ENCODE measurements at regions not wholly inside any gene's neighbourhood (a gene's known extent, or its start where the extent isn't known, plus 50 kb on each side); places are given as distances from the start of the nearest gene placed in this dataset.
"Not testable (repeated sequence)": the region's sequence is repeated elsewhere in the genome, so short reads cannot be mapped to it uniquely, and the experiment has no call there.

DNA sequence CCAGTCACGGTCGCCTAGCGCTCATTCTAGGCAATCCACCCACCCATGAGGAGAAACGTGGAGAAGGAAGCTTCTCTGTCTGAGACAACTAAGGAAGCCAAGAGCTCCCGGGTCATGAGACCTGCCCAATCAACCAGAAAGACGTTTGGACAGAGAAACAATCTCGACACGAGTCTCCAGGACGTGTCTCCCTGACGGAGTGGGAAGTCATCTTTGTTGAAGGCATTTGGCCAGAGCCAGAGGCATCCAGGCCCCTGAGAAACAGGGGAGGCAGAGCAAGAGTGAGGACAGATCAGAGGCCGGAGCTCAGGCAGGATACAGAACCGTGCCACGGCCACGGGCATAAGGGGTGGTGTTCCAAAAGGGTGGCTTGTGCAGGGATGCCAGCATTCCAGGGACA is 479.0 kb downstream of the SPATA31A7 start:
- Histone ChIP-seq H3K27ac (ENCODE audit: extremely low read depth, low read depth, low read length) (no peak overlapping the region), H3K36me3 (ENCODE audit: control insufficient read depth in 2 of 2, insufficient read depth in 1 of 2, low read length in 2 of 2) (no peaks in the 10 kb centered on the region), H3K9me3 (ENCODE audit: control insufficient read depth, insufficient read depth, low read depth, low read length) (no peaks in the 10 kb centered on the region), H3K4me3 (ENCODE audit: low read depth, low read length) (no peak overlapping the region), H3K4me1 (ENCODE audit: control insufficient read depth, insufficient read depth, low read length) (no peaks in the 10 kb centered on the region)
- TF ChIP-seq ZNF658 (tag by site-specific recombination; IDR thresholded peaks at IDR 0.05) = no peak
- TF ChIP-seq ZNF398 (tag by site-specific recombination; IDR thresholded peaks at IDR 0.05) = no peak
- no peak for TF ChIP-seq ZNF146 (tag by site-specific recombination; IDR thresholded peaks at IDR 0.05)
- TF ChIP-seq ZBTB8A (tag by site-specific recombination; IDR thresholded peaks at IDR 0.05) = no peak
- no peak for TF ChIP-seq ZNF596 (tag by site-specific recombination; IDR thresholded peaks at IDR 0.05)
- TF ChIP-seq YY2 (tag by site-specific recombination; IDR thresholded peaks at IDR 0.05) = no peak
- no peak for TF ChIP-seq ZNF624 (tag by site-specific recombination; IDR thresholded peaks at IDR 0.05)
- no peak for TF ChIP-seq ZSCAN30 (tag by site-specific recombination; IDR thresholded peaks at IDR 0.05)
- CTCF ChIA-PET = no interaction called here
- POLR2A ChIA-PET = no interaction called here

DNA sequence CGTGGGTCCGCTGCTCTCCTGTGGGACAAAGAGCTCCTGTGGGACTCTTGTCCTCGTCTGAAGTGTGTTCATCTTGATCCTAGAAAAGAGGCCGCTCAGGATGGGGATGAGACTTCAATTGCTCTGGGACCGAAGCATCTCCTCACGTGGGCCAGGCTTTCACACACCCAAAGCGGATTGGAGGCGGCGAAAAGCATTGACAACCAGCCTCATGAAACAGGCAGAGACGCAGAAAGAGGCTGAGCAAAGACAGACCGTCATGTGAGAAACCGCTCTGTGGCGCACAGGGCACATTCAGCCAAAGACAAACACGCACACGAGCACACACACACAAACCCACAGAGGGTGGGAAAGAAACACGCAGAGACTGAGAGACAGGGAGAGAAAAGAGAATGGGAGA is 479.5 kb downstream of the SPATA31A7 start:
- Histone ChIP-seq H3K36me3 (ENCODE audit: control insufficient read depth in 2 of 2, insufficient read depth in 1 of 2, low read length in 2 of 2) (no peaks in the 10 kb centered on the region), H3K27ac (ENCODE audit: extremely low read depth, low read depth, low read length) (no peak overlapping the region), H3K4me1 (ENCODE audit: control insufficient read depth, insufficient read depth, low read length) (no peaks in the 10 kb centered on the region), H3K9me3 (ENCODE audit: control insufficient read depth, insufficient read depth, low read depth, low read length) (no peaks in the 10 kb centered on the region), H3K4me3 (ENCODE audit: low read depth, low read length) (no peak overlapping the region)
- ChIA-PET CTCF (no interaction called here), POLR2A (no interaction called here)
- no peak for TF ChIP-seq PRDM2 (tag by site-specific recombination; IDR thresholded peaks at IDR 0.05; ENCODE audit: borderline replicate concordance)
- TF ChIP-seq ZNF776 (tag by site-specific recombination; IDR thresholded peaks at IDR 0.05; ENCODE audit: borderline replicate concordance) = no peak
- no peak for TF ChIP-seq ZNF366 (tag by site-specific recombination; conservative IDR thresholded peaks at IDR 0.05)
- TF ChIP-seq ZNF48 (tag by site-specific recombination; IDR thresholded peaks at IDR 0.05) = no peak
- no peak for TF ChIP-seq ZNF324 (tag by site-specific recombination; IDR thresholded peaks at IDR 0.05)
- TF ChIP-seq ZNF221 (tag by site-specific recombination; IDR thresholded peaks at IDR 0.05; ENCODE audit: borderline replicate concordance) = no peak
- no peak for TF ChIP-seq ZNF23 (tag by site-specific recombination; IDR thresholded peaks at IDR 0.05; ENCODE audit: borderline replicate concordance)
- no peak for TF ChIP-seq ZNF433 (tag by site-specific recombination; IDR thresholded peaks at IDR 0.05; ENCODE audit: low read depth)
- no peak for TF ChIP-seq ZNF362 (tag by site-specific recombination; IDR thresholded peaks at IDR 0.05)
- TF ChIP-seq GLI4 (tag by site-specific recombination; IDR thresholded peaks at IDR 0.05) = no peak
- no peak for TF ChIP-seq ZNF658 (tag by site-specific recombination; IDR thresholded peaks at IDR 0.05)
- TF ChIP-seq WT1 (tag by site-specific recombination; IDR thresholded peaks at IDR 0.05) = no peak

DNA sequence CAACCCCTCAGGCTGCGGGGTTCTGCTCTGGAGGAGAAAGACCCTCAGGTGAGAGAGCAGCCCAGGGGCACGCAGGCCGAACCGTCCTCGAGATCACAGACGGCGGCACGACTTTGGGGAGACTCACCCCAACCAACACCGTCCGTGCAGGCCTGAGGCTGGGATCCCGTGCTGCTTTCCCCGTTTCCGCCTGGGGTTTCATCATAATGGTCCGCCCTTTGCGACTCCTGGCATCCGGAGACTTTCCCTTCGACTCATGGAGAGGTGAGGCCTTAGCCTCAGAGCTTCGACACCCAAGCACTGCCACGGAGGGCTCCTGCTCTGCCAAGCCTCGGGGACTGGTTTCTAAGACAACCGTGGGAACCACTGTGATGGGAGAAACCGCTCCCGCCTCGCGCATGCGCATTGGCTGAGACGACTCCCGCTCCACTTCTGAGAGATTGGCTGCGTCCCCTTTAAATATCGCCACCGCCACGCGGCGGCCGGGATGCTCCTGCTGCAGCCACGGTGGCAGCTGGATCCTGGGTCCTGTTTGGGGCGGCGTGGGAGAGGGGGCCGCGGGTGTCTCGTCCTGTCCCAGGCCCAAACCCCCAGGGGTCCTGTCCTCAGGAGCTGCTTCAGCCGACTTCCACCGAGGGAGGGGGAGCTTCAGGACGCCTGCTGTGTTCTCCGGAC is 480.1 kb downstream of the SPATA31A7 start:
- H3K4me3 ChIP-seq (ENCODE audit: low read depth, low read length); POLR2A ChIA-PET; H3K4me1 ChIP-seq (ENCODE audit: control insufficient read depth, insufficient read depth, low read length); H3K27ac ChIP-seq (ENCODE audit: extremely low read depth, low read depth, low read length); H3K36me3 ChIP-seq (ENCODE audit: control insufficient read depth in 2 of 2, insufficient read depth in 1 of 2, low read length in 2 of 2); CTCF ChIA-PET; H3K9me3 ChIP-seq (ENCODE audit: control insufficient read depth, insufficient read depth, low read depth, low read length): not testable (repeated sequence)

Data from HEK293 (cell line).